ENCODE measurements at regions not wholly inside any gene's neighbourhood (a gene's known extent, or its start where the extent isn't known, plus 50 kb on each side); places are given as distances from the start of the nearest gene placed in this dataset.

DNA sequence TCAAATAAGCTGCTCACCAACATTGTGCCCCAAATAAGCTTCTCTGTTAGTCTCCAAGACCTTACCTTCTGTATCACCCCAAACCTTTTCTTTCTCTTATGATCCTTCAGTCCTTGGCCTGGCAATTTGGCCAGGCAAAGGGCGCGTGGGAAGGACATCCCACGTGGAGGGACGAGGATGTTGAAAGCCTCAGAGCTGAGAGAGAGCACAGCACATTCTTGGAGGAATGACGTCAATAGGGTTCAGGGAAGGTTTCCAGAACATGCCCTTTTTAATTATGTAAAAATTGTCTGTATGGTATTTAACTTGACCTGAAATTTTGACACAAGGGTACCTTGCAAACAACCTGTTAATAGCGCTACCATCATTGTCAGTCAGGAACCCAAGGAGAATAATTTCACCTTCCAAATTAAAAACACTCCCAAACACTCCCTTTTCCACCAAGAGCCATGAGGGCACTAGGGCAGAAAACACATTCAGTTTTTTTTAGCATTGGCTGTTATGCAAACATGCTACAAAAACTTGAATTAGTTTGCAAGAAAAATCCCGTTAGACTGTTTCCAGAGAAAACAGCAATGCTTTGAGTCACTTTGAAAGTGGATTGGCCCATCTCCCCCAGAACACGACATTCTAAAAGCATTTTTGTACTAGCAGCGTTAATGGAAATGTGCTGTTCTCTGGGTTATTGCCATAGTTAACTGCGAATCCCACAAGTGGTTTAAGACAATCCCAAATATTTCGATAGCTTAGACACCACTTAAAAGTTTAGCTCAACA is 183.2 kb upstream of the PUDP start:
- peaks cover 31% of the 10 kb centered on the region for H3K36me3 Mint-ChIP-seq
- no peak for ATAC-seq
- peaks cover 5% of the 10 kb centered on the region for H3K9me3 Mint-ChIP-seq
- no peaks in the 10 kb centered on the region for H3K4me1 Mint-ChIP-seq
- H3K4me3 Mint-ChIP-seq = no peak overlapping the region
- no peak overlapping the region for H3K27ac Mint-ChIP-seq
- no peaks in the 10 kb centered on the region for H3K27me3 Mint-ChIP-seq

GRCh38 chrX:7330556-7330955 is 182.6 kb upstream of the PUDP start:
- Mint-ChIP-seq H3K27me3 (no peaks in the 10 kb centered on the region), H3K36me3 (peaks cover 35% of the 10 kb centered on the region)
- ATAC-seq = no peak

DNA sequence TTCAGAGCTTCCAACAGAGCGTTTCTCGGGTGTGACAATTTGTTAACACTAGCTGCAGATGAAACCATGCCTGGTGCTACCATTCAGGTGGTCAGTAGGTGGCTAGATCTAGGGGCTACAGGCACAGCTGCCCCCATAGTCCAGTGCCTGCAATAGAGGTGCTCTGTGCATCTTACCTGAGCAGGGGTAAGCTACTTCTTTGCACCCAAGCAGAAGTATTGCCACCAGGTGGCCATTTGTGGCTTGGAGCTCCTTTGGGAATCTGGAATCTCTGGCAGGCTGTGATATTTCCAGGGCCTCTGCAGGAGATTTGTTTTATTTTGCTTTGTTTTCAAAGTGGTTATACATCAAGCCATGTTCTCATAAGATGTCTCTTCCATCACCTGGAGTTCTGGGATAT is 170.7 kb upstream of the PUDP start:
- no peak overlapping the region for H3K27ac Mint-ChIP-seq
- H3K4me1 Mint-ChIP-seq = no peaks in the 10 kb centered on the region
- no peaks in the 10 kb centered on the region for H3K27me3 Mint-ChIP-seq
- H3K4me3 Mint-ChIP-seq = no peak overlapping the region
- ATAC-seq = no peak
- no peaks in the 10 kb centered on the region for H3K9me3 Mint-ChIP-seq
- H3K36me3 Mint-ChIP-seq = peaks cover 12% of the 10 kb centered on the region

More at GRCh38 chrX:7330556-7330955, 182.6 kb upstream of the PUDP start:
- no peak overlapping the region for H3K4me3 Mint-ChIP-seq
- no peaks in the 10 kb centered on the region for H3K4me1 Mint-ChIP-seq
- H3K9me3 Mint-ChIP-seq = peaks cover 2% of the 10 kb centered on the region
- no peak overlapping the region for H3K27ac Mint-ChIP-seq

DNA sequence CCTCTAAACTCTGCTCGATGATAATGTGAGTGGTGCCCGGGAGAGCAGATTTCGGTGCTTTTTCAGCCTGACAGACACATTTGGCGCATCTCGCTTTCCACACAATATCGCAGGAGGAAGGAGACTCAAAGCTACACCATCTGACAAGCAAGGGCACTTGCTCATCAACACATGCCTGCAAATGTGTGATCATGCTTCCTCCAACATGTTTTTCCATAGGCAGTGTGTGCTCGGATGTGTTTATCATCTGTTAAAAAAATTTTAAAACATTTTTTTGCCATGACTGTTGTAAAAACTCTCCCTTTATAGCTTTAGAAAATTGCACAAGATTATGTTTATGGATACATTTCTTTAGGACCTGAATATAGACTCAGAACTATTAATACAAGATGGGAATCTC is 170.3 kb upstream of the PUDP start:
- Mint-ChIP-seq H3K9me3 (no peaks in the 10 kb centered on the region), H3K27me3 (no peaks in the 10 kb centered on the region), H3K36me3 (peaks cover 11% of the 10 kb centered on the region), H3K27ac (no peak overlapping the region), H3K4me3 (no peak overlapping the region), H3K4me1 (no peaks in the 10 kb centered on the region)
- ATAC-seq = no peak

- Mint-ChIP-seq H3K4me3 (no peak overlapping the region), H3K27me3 (no peaks in the 10 kb centered on the region)
These were observed 168.9 kb upstream of the PUDP start for GRCh38 chrX:7316887-7317286.

DNA sequence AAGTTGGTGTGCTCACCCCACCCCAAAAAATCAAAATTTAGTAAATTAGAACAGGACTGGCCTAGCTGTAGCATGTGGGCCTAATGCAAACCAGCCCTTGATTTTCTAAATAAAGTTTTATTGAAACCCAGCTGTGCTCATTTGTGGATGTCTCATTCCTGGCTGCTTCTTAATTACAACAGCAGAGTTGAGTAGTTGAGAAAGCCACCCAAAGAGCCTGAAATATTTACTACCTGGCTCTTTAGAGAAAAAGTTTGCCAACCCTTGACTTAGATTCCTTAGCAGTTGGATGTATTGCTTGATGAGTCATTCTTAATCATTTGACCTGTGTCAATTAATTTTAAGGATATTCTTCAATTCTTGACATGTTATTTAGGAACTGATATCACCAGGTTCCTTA is 168.3 kb upstream of the PUDP start:
- H3K4me1 Mint-ChIP-seq = no peaks in the 10 kb centered on the region
- peaks cover 11% of the 10 kb centered on the region for H3K36me3 Mint-ChIP-seq
- no peak overlapping the region for H3K4me3 Mint-ChIP-seq
- no peak for ATAC-seq
- H3K27me3 Mint-ChIP-seq = no peaks in the 10 kb centered on the region
- no peak overlapping the region for H3K27ac Mint-ChIP-seq
- no peaks in the 10 kb centered on the region for H3K9me3 Mint-ChIP-seq

More at GRCh38 chrX:7316887-7317286, 168.9 kb upstream of the PUDP start:
- Mint-ChIP-seq H3K36me3 (peaks cover 11% of the 10 kb centered on the region), H3K4me1 (no peaks in the 10 kb centered on the region), H3K9me3 (no peaks in the 10 kb centered on the region), H3K27ac (no peak overlapping the region)
- ATAC-seq = no peak

GRCh38 chrX:7314425-7314824 is 166.5 kb upstream of the PUDP start:
- ATAC-seq = no peak
- H3K4me3 Mint-ChIP-seq = no peak overlapping the region
- H3K27ac Mint-ChIP-seq = no peak overlapping the region

GRCh38 chrX:7307720-7308119 is 159.8 kb upstream of the PUDP start:
- Mint-ChIP-seq H3K27me3 (no peaks in the 10 kb centered on the region), H3K27ac (no peak overlapping the region), H3K4me1 (no peaks in the 10 kb centered on the region), H3K36me3 (peaks cover 41% of the 10 kb centered on the region), H3K4me3 (no peak overlapping the region), H3K9me3 (no peaks in the 10 kb centered on the region)
- ATAC-seq = no peak

More at GRCh38 chrX:7314425-7314824, 166.5 kb upstream of the PUDP start:
- no peaks in the 10 kb centered on the region for H3K27me3 Mint-ChIP-seq
- no peaks in the 10 kb centered on the region for H3K4me1 Mint-ChIP-seq
- peaks cover 11% of the 10 kb centered on the region for H3K36me3 Mint-ChIP-seq
- no peaks in the 10 kb centered on the region for H3K9me3 Mint-ChIP-seq

DNA sequence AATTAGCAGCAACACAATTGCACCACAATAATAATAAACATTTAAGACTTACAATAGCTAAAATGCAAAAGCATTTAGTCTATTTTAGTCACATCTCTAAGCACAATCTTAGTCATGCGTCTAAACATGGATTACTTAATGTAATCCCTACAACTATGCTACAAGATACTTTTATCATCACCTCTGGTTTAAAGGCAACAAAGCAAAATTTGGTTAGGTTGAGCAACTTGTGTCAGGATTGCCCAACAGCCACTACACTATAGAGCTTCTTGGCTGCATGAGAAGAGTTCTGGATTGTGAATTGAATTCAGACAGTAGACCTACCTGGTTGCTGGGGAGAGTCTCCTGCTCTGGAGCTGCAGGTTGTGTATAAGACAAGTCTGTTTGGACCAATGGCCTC is 146.5 kb upstream of the PUDP start:
- H3K4me3 Mint-ChIP-seq = no peak overlapping the region
- no peaks in the 10 kb centered on the region for H3K9me3 Mint-ChIP-seq
- H3K36me3 Mint-ChIP-seq = peaks cover 6% of the 10 kb centered on the region
- H3K27me3 Mint-ChIP-seq = no peaks in the 10 kb centered on the region
- no peak overlapping the region for H3K27ac Mint-ChIP-seq
- ATAC-seq = no peak
- no peaks in the 10 kb centered on the region for H3K4me1 Mint-ChIP-seq

DNA sequence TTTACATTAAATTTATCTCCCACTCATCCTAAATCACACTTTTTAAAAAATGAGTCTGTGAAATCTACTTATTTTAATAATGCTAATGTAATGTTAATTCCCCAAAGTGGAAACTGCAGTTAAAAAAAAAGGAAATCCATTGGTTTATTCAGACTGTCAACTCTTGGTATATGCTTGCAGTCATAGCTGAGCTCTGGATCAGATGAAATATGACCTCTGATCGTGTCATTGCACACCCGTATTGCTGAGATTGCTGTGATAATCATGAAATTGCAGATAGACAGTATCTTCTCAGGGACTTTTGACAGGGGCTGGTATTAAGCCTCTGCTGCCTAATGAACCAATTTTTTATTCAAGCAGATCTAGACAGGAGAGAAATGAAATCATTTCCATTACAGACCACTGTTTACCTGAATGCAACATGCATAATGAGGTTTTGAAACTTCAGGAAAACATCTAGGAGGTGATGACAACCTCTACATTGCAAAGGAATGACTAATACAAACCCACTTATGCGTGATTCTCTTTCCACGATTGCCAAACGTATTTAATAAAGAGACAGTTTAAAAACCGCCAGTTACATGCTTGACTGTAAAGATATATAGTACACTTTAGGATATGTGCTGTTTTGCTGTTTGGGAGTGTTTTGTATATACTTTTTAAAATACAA is 138.3 kb upstream of the PUDP start:
- ATAC-seq = no peak
- H3K27ac Mint-ChIP-seq = no peak overlapping the region
- H3K4me1 Mint-ChIP-seq = no peaks in the 10 kb centered on the region
- H3K27me3 Mint-ChIP-seq = no peaks in the 10 kb centered on the region
- no peak overlapping the region for H3K4me3 Mint-ChIP-seq
- no peaks in the 10 kb centered on the region for H3K9me3 Mint-ChIP-seq
- H3K36me3 Mint-ChIP-seq = no peaks in the 10 kb centered on the region

DNA sequence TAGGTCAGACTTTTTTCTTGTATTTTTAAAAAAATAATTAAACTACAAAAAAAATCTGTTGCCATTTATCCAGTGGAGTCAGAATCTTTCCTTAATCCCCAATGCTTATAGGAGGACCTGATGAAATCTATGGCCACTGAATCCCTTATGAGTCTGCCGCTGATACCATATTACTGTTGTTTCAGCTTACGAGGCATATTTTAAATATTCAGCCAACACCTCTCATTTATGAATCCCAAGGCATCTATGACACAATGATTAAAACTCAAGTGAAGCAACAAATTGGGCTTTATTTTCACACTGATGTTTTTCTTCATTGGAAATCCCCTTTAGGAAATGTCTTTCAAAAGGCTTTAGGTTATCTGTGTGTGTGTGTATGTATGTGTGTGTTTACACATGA is 137.8 kb upstream of the PUDP start:
- Mint-ChIP-seq H3K27me3 (no peaks in the 10 kb centered on the region), H3K4me1 (no peaks in the 10 kb centered on the region), H3K27ac (no peak overlapping the region), H3K9me3 (no peaks in the 10 kb centered on the region), H3K4me3 (no peak overlapping the region), H3K36me3 (no peaks in the 10 kb centered on the region)
- no peak for ATAC-seq

DNA sequence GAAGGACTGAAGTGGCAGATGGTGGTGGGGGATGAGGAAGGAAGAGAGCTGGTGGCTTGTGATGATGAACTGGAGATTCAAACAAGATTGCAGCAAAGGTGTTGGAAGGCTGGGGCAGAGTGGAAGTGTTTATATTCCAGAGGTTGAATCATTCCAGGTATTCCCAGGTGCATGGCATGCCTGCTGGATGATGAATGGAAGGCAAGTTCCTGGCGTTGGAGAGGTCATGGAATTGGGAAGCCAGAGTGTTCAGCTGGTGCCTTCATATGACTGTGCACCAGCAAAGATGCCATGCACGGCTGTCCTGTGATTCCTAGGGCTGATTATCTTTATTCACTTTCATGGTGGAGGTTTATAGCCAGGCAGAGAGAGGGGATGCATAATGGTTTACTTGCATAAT is 135.8 kb upstream of the PUDP start:
- H3K9me3 Mint-ChIP-seq = no peaks in the 10 kb centered on the region
- H3K27ac Mint-ChIP-seq = no peak overlapping the region
- no peaks in the 10 kb centered on the region for H3K4me1 Mint-ChIP-seq
- no peaks in the 10 kb centered on the region for H3K27me3 Mint-ChIP-seq
- H3K36me3 Mint-ChIP-seq = no peaks in the 10 kb centered on the region
- H3K4me3 Mint-ChIP-seq = no peak overlapping the region
- ATAC-seq = no peak

GRCh38 chrX:7280520-7280919 is 132.6 kb upstream of the PUDP start:
- Mint-ChIP-seq H3K9me3 (no peaks in the 10 kb centered on the region), H3K4me3 (no peak overlapping the region), H3K27me3 (no peaks in the 10 kb centered on the region), H3K27ac (no peak overlapping the region), H3K36me3 (peaks cover 9% of the 10 kb centered on the region), H3K4me1 (no peaks in the 10 kb centered on the region)
- no peak for ATAC-seq

DNA sequence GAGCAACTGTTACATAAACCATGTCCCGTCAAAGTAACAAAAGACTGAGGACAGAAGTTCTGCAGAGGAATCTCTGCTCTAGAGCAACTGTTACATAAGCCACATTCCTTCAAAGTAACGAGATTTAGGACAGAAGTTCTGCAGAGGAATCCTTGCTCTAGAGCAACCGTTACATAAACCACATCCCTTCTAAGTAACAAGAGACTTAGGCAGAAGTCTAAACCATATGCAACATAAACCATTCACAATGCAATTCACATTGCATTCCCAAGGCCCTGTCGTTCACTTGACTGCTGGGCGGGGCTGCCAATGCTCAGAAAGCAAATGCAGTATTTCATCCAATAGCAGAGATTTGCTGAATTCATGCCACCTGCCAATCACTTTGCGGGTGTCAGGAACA is 124.4 kb upstream of the PUDP start:
- no peaks in the 10 kb centered on the region for H3K9me3 Mint-ChIP-seq
- no peak overlapping the region for H3K27ac Mint-ChIP-seq
- no peaks in the 10 kb centered on the region for H3K27me3 Mint-ChIP-seq
- H3K4me1 Mint-ChIP-seq = no peaks in the 10 kb centered on the region
- H3K36me3 Mint-ChIP-seq = peaks cover 8% of the 10 kb centered on the region
- ATAC-seq = no peak
- no peak overlapping the region for H3K4me3 Mint-ChIP-seq

- no peak for ATAC-seq
- H3K27ac Mint-ChIP-seq = no peak overlapping the region
- H3K4me3 Mint-ChIP-seq = no peak overlapping the region
- H3K36me3 Mint-ChIP-seq = no peaks in the 10 kb centered on the region
- H3K4me1 Mint-ChIP-seq = no peaks in the 10 kb centered on the region
- H3K9me3 Mint-ChIP-seq = no peaks in the 10 kb centered on the region
- H3K27me3 Mint-ChIP-seq = no peaks in the 10 kb centered on the region
These were observed 123.0 kb upstream of the PUDP start for GRCh38 chrX:7270933-7271332.

GRCh38 chrX:7269991-7270390 is 122.0 kb upstream of the PUDP start:
- no peak overlapping the region for H3K4me3 Mint-ChIP-seq
- H3K36me3 Mint-ChIP-seq = no peaks in the 10 kb centered on the region
- no peaks in the 10 kb centered on the region for H3K4me1 Mint-ChIP-seq
- H3K9me3 Mint-ChIP-seq = no peaks in the 10 kb centered on the region
- H3K27me3 Mint-ChIP-seq = no peaks in the 10 kb centered on the region
- no peak for ATAC-seq
- H3K27ac Mint-ChIP-seq = no peak overlapping the region
